K562 (cell line): ENCODE measurements at regions not wholly inside any gene's neighbourhood (a gene's known extent, or its start where the extent isn't known, plus 50 kb on each side); places are given as distances from the start of the nearest gene placed in this dataset.

Experiments used
- ATAC-seq: fragments of 200-7000 bp; cut with Tn5 transposase; 3 replicates; pipeline ENCODE4 v1.9.1; 2020; ENCODE audit warnings: moderate library complexity
- BruUV-seq: library from RNA; stranded (reverse); fragments of 400-500 nt; replicated peaks from 2 replicates; lab custom pipeline; 2021; lab: Mats Ljungman, UMichigan
- CTCF ChIA-PET: fragments of 300-600 bp; formaldehyde crosslinking; extraction: SDS; loops from one replicate; lab custom pipeline; 2021; ENCODE audit warnings: low intra/inter-chr PET ratio; lab: Yijun Ruan, JAX
- POLR2A ChIA-PET: fragments of 300-600, 350-650 bp; sonication (Branson Sonifier 250); formaldehyde crosslinking; extraction: SDS; loops from one replicate; lab custom pipeline; 2021; ENCODE audit warnings: antibody characterized with exemption, inconsistent platforms; lab: Yijun Ruan, JAX
- DNase-seq, 4 experiments: peaks; one replicate each; pipeline versions ENCODE4 v3.0.0 to v3.0.0-alpha.2; 2011 to 2018; ENCODE audit warnings: low spot score in 3 of 4, mixed read lengths in 3 of 4; ENCODE audit errors: extremely low read depth in 1 of 4
- FAIRE-seq: peaks from 2 replicates; lab custom pipeline; 2011; peaks lifted over from hg19 to GRCh38; lab: Jason Lieb, UNC
- H2AFZ ChIP-seq: 2 replicates; pipeline ENCODE4 v1.6.0; 2011; ENCODE audit warnings: low read depth, low read length, control low read depth, inconsistent platforms
- H3K27ac ChIP-seq: fragments of 200-600 bp; 3 replicates; pipeline ENCODE4 v1.8.0; 2011; ENCODE audit warnings: low read depth, mild to moderate bottlenecking, control low read depth, inconsistent platforms, low read length, moderate library complexity, mixed read lengths; ENCODE audit errors: extremely low read depth
- H3K27me3 ChIP-seq, 2 experiments: fragments of 300-600 bp in 1 of 2; 2 replicates in 1 of 2; 3 replicates in 1 of 2; pipeline versions ENCODE4 v1.6.0 to v1.8.0; 2011; ENCODE audit warnings: inconsistent platforms in 2 of 2, low read length in 2 of 2, mild to moderate bottlenecking in 1 of 2, mixed read lengths in 1 of 2, moderate library complexity in 1 of 2; ENCODE audit not compliant: control insufficient read depth in 2 of 2, insufficient read depth in 2 of 2
- H3K36me3 ChIP-seq: fragments of 300-600 bp; 3 replicates; pipeline ENCODE4 v1.8.0; 2011; ENCODE audit warnings: mild to moderate bottlenecking, low read length, inconsistent platforms; ENCODE audit not compliant: control insufficient read depth, insufficient read depth
- H3K4me1 ChIP-seq, 2 experiments: fragments of 200-600 bp in 1 of 2; replicated peaks in 1 of 2; 2 replicates in 1 of 2; 3 replicates in 1 of 2; pipeline versions ENCODE4 v1.5.1 to v1.8.0; 2011; ENCODE audit warnings: inconsistent platforms in 2 of 2, low read length in 2 of 2, mild to moderate bottlenecking in 1 of 2, mixed read lengths in 1 of 2, moderate library complexity in 1 of 2; ENCODE audit not compliant: control insufficient read depth in 2 of 2, insufficient read depth in 2 of 2
- H3K4me2 ChIP-seq: 2 replicates; pipeline ENCODE4 v1.6.1; 2011; ENCODE audit warnings: low read length, control low read depth, inconsistent platforms, mixed read lengths; ENCODE audit not compliant: insufficient read depth
- H3K4me3 ChIP-seq: fragments of 200-600 bp; sonication (generic), shearing (Covaris generic); 2 replicates; pipeline ENCODE4 v1.5.1; 2016; ENCODE audit warnings: control low read depth, inconsistent platforms
- H3K79me2 ChIP-seq: fragments of 200-600 bp; 3 replicates; pipeline ENCODE4 v1.8.0; 2011; ENCODE audit warnings: low read length, inconsistent platforms; ENCODE audit not compliant: control insufficient read depth, insufficient read depth
- H3K9ac ChIP-seq, 2 experiments: 2 replicates each; pipeline versions ENCODE4 v1.6.0 to v1.6.1; 2011; ENCODE audit warnings: low read depth in 2 of 2, low read length in 2 of 2, control low read depth in 1 of 2, inconsistent platforms in 1 of 2, mild to moderate bottlenecking in 1 of 2, mixed read lengths in 1 of 2; ENCODE audit not compliant: insufficient read depth in 1 of 2
- H3K9me1 ChIP-seq: one replicate; pipeline ENCODE4 v1.6.0; 2011; ENCODE audit warnings: inconsistent platforms, mild to moderate bottlenecking, low read length, moderate library complexity; ENCODE audit not compliant: control insufficient read depth, insufficient read depth
- H3K9me3 ChIP-seq: replicated peaks from 2 replicates; pipeline ENCODE4 v1.5.1; 2011; ENCODE audit warnings: low read depth, low read length, inconsistent platforms; ENCODE audit not compliant: control insufficient read depth, insufficient read depth
- H4K20me1 ChIP-seq: replicated peaks from 2 replicates; pipeline ENCODE4 v1.6.1; 2011; ENCODE audit warnings: low read length, inconsistent platforms, mixed read lengths; ENCODE audit not compliant: control insufficient read depth, insufficient read depth
- ATF7 ChIP-seq: fragments of 450-650 bp; IDR thresholded peaks from 2 replicates; pipeline ENCODE4 v1.7.1; 2014; ENCODE audit warnings: mild to moderate bottlenecking, moderate library complexity
- BRD9 ChIP-seq: fragments of 450-650 bp; IDR thresholded peaks from 2 replicates; pipeline ENCODE4 v1.6.1; 2018; ENCODE audit warnings: low read depth; ENCODE audit not compliant: partially characterized antibody
- E2F3 ChIP-seq: fragments of 250-450 bp; sonication (Bioruptor Pico); IDR thresholded peaks from 2 replicates; pipeline ENCODE4 v1.4.0; 2020; ENCODE audit warnings: mild to moderate bottlenecking
- E2F8 ChIP-seq: fragments of 450-650 bp; IDR thresholded peaks from 2 replicates; pipeline ENCODE4 v1.7.1; 2018; ENCODE audit warnings: mild to moderate bottlenecking, low read depth; ENCODE audit not compliant: partially characterized antibody
- ETS2 ChIP-seq: IDR thresholded peaks from 2 replicates; pipeline ENCODE4 v1.6.1; 2016; ENCODE audit warnings: borderline replicate concordance, missing genetic modification characterization, mild to moderate bottlenecking, moderate library complexity, missing compliant biosample characterization; ENCODE audit not compliant: poor library complexity, severe bottlenecking
- MEF2A ChIP-seq: IDR thresholded peaks from 2 replicates; pipeline ENCODE4 v1.6.1; 2011; ENCODE audit warnings: low read depth, mild to moderate bottlenecking, low read length, moderate library complexity; ENCODE audit not compliant: control insufficient read depth
- NCOA1 ChIP-seq: fragments of 450-650 bp; IDR thresholded peaks from 2 replicates; pipeline ENCODE4 v1.6.1; 2016; ENCODE audit warnings: low read depth
- POU5F1 ChIP-seq: fragments of 150-350 bp; IDR thresholded peaks from 2 replicates; pipeline ENCODE4 v1.6.1; 2014; ENCODE audit warnings: borderline replicate concordance, low read length, low read depth, mild to moderate bottlenecking; ENCODE audit not compliant: partially characterized antibody
- RNF219 ChIP-seq: fragments of 250-450 bp; sonication (Bioruptor Pico); IDR thresholded peaks from 2 replicates; pipeline ENCODE4 v1.5.0; 2022; ENCODE audit warnings: mild to moderate bottlenecking
- TAF15 ChIP-seq: fragments of 200-400 bp; formaldehyde crosslinking; IDR thresholded peaks from 2 replicates; pipeline ENCODE4 v1.6.1; 2017; ENCODE audit warnings: mild to moderate bottlenecking, low read depth, low read length, moderate library complexity
- ZNF445 ChIP-seq: fragments of 250-450 bp; sonication (Bioruptor Pico); IDR thresholded peaks from 2 replicates; pipeline ENCODE4 v1.4.0; 2020; ENCODE audit warnings: low read depth, mild to moderate bottlenecking, moderate library complexity
- ZNF583 ChIP-seq: fragments of 250-450 bp; sonication (Bioruptor Pico); IDR thresholded peaks from 2 replicates; pipeline ENCODE4 v1.4.0; 2020
- ZNF609 ChIP-seq: sonication (generic); formaldehyde crosslinking; IDR thresholded peaks from 2 replicates; pipeline ENCODE4 v1.8.1; 2023; ENCODE audit warnings: missing genetic modification reagents, mild to moderate bottlenecking, borderline replicate concordance
- ZSCAN29 ChIP-seq: fragments of 450-650 bp; IDR thresholded peaks from 2 replicates; pipeline ENCODE4 v1.6.1; 2017
- in situ Hi-C: fragments of 300-500 bp; cut with MboI; formaldehyde crosslinking; loops from 4 replicates; pipeline ENCODE4 v1.15.0; 2018; ENCODE audit warnings: inconsistent platforms, mixed read lengths
- intact Hi-C: fragments of 100-400 bp; cut with micrococcal nuclease; formaldehyde crosslinking; loops from 2 replicates; pipeline ENCODE4 v1.14.2; 2022

GRCh38 chr20:16929756-16930155 is 181.6 kb downstream of the OTOR start:
- Histone ChIP-seq H3K4me3 (no peak overlapping the region), H3K4me2 (no peak overlapping the region), H3K9ac (no peak overlapping the region), H3K4me1 (no peaks in the 10 kb centered on the region), H2AFZ (no peak overlapping the region), H3K27me3 (no peaks in the 10 kb centered on the region), H3K9me3 (no peaks in the 10 kb centered on the region), H3K9me1 (no peaks in the 10 kb centered on the region), H3K79me2 (no peaks in the 10 kb centered on the region), H3K27ac (no peak overlapping the region), H4K20me1 (no peaks in the 10 kb centered on the region), H3K36me3 (no peaks in the 10 kb centered on the region)
- intact Hi-C loops, result no loop called here
- no peak for DNase-seq
- BruUV-seq, result no TSS peak
- in situ Hi-C loops, result no loop called here
- CTCF ChIA-PET, result no interaction called here
- no peak for FAIRE-seq
- POLR2A ChIA-PET, result no interaction called here
- ATAC-seq, result no peak
- no peak for TF ChIP-seq NCOA1
- no peak for TF ChIP-seq ZNF445 (CRISPR knock-in tag)
- TF ChIP-seq ATF7, result no peak
- TF ChIP-seq E2F8, result no peak
- no peak for TF ChIP-seq BRD9
- no peak for TF ChIP-seq TAF15
- TF ChIP-seq ZSCAN29, result no peak
- no peak for TF ChIP-seq ZNF583 (CRISPR knock-in tag)
- no peak for TF ChIP-seq RNF219
- no peak for TF ChIP-seq MEF2A
- no peak for TF ChIP-seq POU5F1
- no peak for TF ChIP-seq ZNF609 (CRISPR knock-in tag)
- no peak for TF ChIP-seq E2F3 (CRISPR knock-in tag)
- TF ChIP-seq ETS2 (tag), result no peak
